Fibroblast of villous mesenchyme (primary cell): ENCODE measurements at regions not wholly inside any gene's neighbourhood (a gene's known extent, or its start where the extent isn't known, plus 50 kb on each side); places are given as distances from the start of the nearest gene placed in this dataset.
A peak's percentile ranks its signal among the peaks of the same experiment; 100 is the strongest.

Experiments used
- DNase-seq: peaks from one replicate; pipeline ENCODE4 v3.0.0-alpha.2; 2010; ENCODE audit warnings: low read depth
- H3K4me3 ChIP-seq: 2 replicates; pipeline ENCODE4 v1.5.1; 2011; ENCODE audit warnings: low read depth, mild to moderate bottlenecking, low read length
- CTCF ChIP-seq: IDR thresholded peaks from 2 replicates; pipeline ENCODE4 v1.5.1; 2012; ENCODE audit warnings: low read depth, mild to moderate bottlenecking, low read length; ENCODE audit not compliant: insufficient read depth

GRCh38 chr6:141105481-141105880, 1027.2 kb upstream of the GJE1 start:
- TF ChIP-seq CTCF: no peak
- peak; percentile 7 for DNase-seq
- no peak overlapping the region for H3K4me3 ChIP-seq

- DNase-seq: no peak
- no peak overlapping the region for H3K4me3 ChIP-seq
- no peak for TF ChIP-seq CTCF
These were observed 1029.5 kb upstream of the GJE1 start for GRCh38 chr6:141103246-141103645.

GRCh38 chr6:141097471-141097870, 1035.3 kb upstream of the GJE1 start:
- TF ChIP-seq CTCF: no peak
- no peak overlapping the region for H3K4me3 ChIP-seq
- DNase-seq: peak; percentile 8

- DNase-seq: no peak
- TF ChIP-seq CTCF: no peak
These were observed 1037.4 kb upstream of the GJE1 start for GRCh38 chr6:141095308-141095707.

GRCh38 chr6:141088171-141088570, 1044.6 kb upstream of the GJE1 start:
- H3K4me3 ChIP-seq: no peak overlapping the region
- DNase-seq: peak; percentile 9
- no peak for TF ChIP-seq CTCF

More at GRCh38 chr6:141095308-141095707, 1037.4 kb upstream of the GJE1 start:
- H3K4me3 ChIP-seq: no peak overlapping the region

GRCh38 chr6:141077355-141078333, 1055.1 kb upstream of the GJE1 start:
- H3K4me3 ChIP-seq: no peak overlapping the region
- TF ChIP-seq CTCF: peak; percentile 50
- peak; percentile 17 for DNase-seq
